HepG2 (cell line): ENCODE measurements at regions not wholly inside any gene's neighbourhood (a gene's known extent, or its start where the extent isn't known, plus 50 kb on each side); places are given as distances from the start of the nearest gene placed in this dataset.

Experiments
- ATAC-seq: fragments of 200-7000 bp; cut with Tn5 transposase; 3 replicates; pipeline ENCODE4 v1.9.1; 2020; ENCODE audit warnings: mild to moderate bottlenecking, moderate library complexity
- BruUV-seq: library from RNA; stranded (reverse); fragments of 400-500 nt; replicated peaks from 2 replicates; lab custom pipeline; 2021; lab: Mats Ljungman, UMichigan
- CTCF ChIA-PET: fragments of 300-600 bp; formaldehyde crosslinking; extraction: SDS; loops from one replicate; lab custom pipeline; 2021; ENCODE audit warnings: low total read pairs, inconsistent platforms, low intra/inter-chr PET ratio; lab: Yijun Ruan, JAX
- POLR2A ChIA-PET: fragments of 350-600 bp; sonication (Branson Sonifier 250); formaldehyde crosslinking; loops from one replicate; lab custom pipeline; 2020; ENCODE audit warnings: antibody characterized with exemption, inconsistent platforms; lab: Yijun Ruan, JAX
- DNase-seq: peaks from one replicate; pipeline ENCODE4 v3.0.0-alpha.2; 2015; ENCODE audit warnings: low spot score
- FAIRE-seq: peaks from 3 replicates; lab custom pipeline; 2011; peaks lifted over from hg19 to GRCh38; lab: Jason Lieb, UNC
- H2AFZ ChIP-seq: one replicate; pipeline ENCODE4 v1.6.1; 2011; ENCODE audit warnings: low read length, inconsistent platforms
- H3K27ac ChIP-seq: fragments of 300-600 bp; 3 replicates; pipeline ENCODE4 v1.8.0; 2011; ENCODE audit warnings: mixed run types, mild to moderate bottlenecking, mixed read lengths, low read length, inconsistent platforms; ENCODE audit not compliant: insufficient read depth; ENCODE audit errors: extremely low read length
- H3K27me3 ChIP-seq, 2 experiments: fragments of 200-600 bp in 1 of 2; 2 replicates in 1 of 2; 3 replicates in 1 of 2; pipeline versions ENCODE4 v1.6.0 to v1.8.0; 2011; ENCODE audit warnings: low read length in 2 of 2, mild to moderate bottlenecking in 2 of 2, moderate library complexity in 2 of 2, inconsistent platforms in 1 of 2; ENCODE audit not compliant: insufficient read depth in 2 of 2, control insufficient read depth in 1 of 2
- H3K36me3 ChIP-seq, 2 experiments: fragments of 200-600 bp in 1 of 2; replicated peaks in 1 of 2; 2 replicates in 1 of 2; 3 replicates in 1 of 2; pipeline versions ENCODE4 v1.5.1 to v1.8.0; 2011; ENCODE audit warnings: low read length in 2 of 2, inconsistent platforms in 1 of 2; ENCODE audit not compliant: insufficient read depth in 2 of 2, control insufficient read depth in 1 of 2
- H3K4me1 ChIP-seq: 2 replicates; pipeline ENCODE4 v1.5.1; 2012; ENCODE audit warnings: low read length, inconsistent platforms; ENCODE audit not compliant: insufficient read depth
- H3K4me2 ChIP-seq: 2 replicates; pipeline ENCODE4 v1.6.0; 2011; ENCODE audit warnings: low read depth, low read length, inconsistent platforms
- H3K4me3 ChIP-seq, 3 experiments: fragments of 200-600 bp in 1 of 3; sonication (generic), shearing (Covaris generic) in 1 of 3; replicated peaks in 1 of 3; 2 replicates each; pipeline ENCODE4 v1.5.1; 2011 to 2016; ENCODE audit warnings: low read length in 3 of 3, inconsistent platforms in 2 of 3, low read depth in 2 of 3, mild to moderate bottlenecking in 2 of 3, control low read depth in 1 of 3, mixed read lengths in 1 of 3; ENCODE audit not compliant: insufficient read depth in 1 of 3
- H3K79me2 ChIP-seq: one replicate; pipeline ENCODE4 v1.6.1; 2011; ENCODE audit warnings: low read length, inconsistent platforms; ENCODE audit not compliant: insufficient read depth
- H3K9ac ChIP-seq: 2 replicates; pipeline ENCODE4 v1.6.0; 2011; ENCODE audit warnings: mild to moderate bottlenecking, low read depth, low read length, inconsistent platforms; ENCODE audit not compliant: insufficient read depth
- H3K9me3 ChIP-seq: 2 replicates; pipeline ENCODE4 v1.5.1; 2012; ENCODE audit warnings: mild to moderate bottlenecking, low read length
- H4K20me1 ChIP-seq: 2 replicates; pipeline ENCODE4 v1.6.0; 2011; ENCODE audit warnings: inconsistent platforms, mild to moderate bottlenecking, low read length, moderate library complexity; ENCODE audit not compliant: insufficient read depth
- FOXA1 ChIP-seq, 2 experiments: fragments of 450-650 bp in 1 of 2; sonication (generic) in 1 of 2; formaldehyde crosslinking in 1 of 2; IDR thresholded peaks; 2 replicates each; pipeline versions ENCODE4 v1.4.0 to v1.6.1; 2016 to 2020; ENCODE audit warnings: missing genetic modification reagents in 1 of 2
- GATAD1 ChIP-seq: IDR thresholded peaks from 2 replicates; pipeline ENCODE4 v1.6.1; 2016; ENCODE audit warnings: missing genetic modification reagents, missing compliant biosample characterization
- HMGXB3 ChIP-seq: sonication (generic); formaldehyde crosslinking; IDR thresholded peaks from 2 replicates; pipeline ENCODE4 v1.4.0; 2020; ENCODE audit warnings: missing genetic modification reagents, borderline replicate concordance
- KLF15 ChIP-seq: sonication (generic); formaldehyde crosslinking; IDR thresholded peaks from 2 replicates; pipeline ENCODE4 v1.8.1; 2023; ENCODE audit warnings: borderline replicate concordance, mild to moderate bottlenecking, inconsistent platforms, missing genetic modification reagents, mixed read lengths
- MBD4 ChIP-seq: IDR thresholded peaks from 2 replicates; pipeline ENCODE4 v1.6.1; 2012; ENCODE audit warnings: low read length, inconsistent platforms, borderline replicate concordance
- MBNL3 ChIP-seq: fragments of 250-450 bp; sonication (Bioruptor Pico); conservative IDR thresholded peaks from 2 replicates; pipeline ENCODE4 v1.8.0; 2022; ENCODE audit warnings: mild to moderate bottlenecking, inconsistent platforms
- NFKBIZ ChIP-seq: IDR thresholded peaks from 2 replicates; pipeline ENCODE4 v1.6.1; 2018; ENCODE audit warnings: missing genetic modification reagents, missing compliant biosample characterization
- NFYC ChIP-seq: IDR thresholded peaks from 2 replicates; pipeline ENCODE4 v1.6.1; 2016; ENCODE audit warnings: missing genetic modification reagents, missing compliant biosample characterization
- RXRA ChIP-seq: sonication (generic); formaldehyde crosslinking; IDR thresholded peaks from 2 replicates; pipeline ENCODE4 v1.5.1; 2020; ENCODE audit warnings: missing genetic modification reagents
- SOX13 ChIP-seq, 3 experiments: fragments of 450-650 bp in 1 of 3; sonication (generic) in 1 of 3; formaldehyde crosslinking in 1 of 3; IDR thresholded peaks in 2 of 3; conservative IDR thresholded peaks in 1 of 3; 2 replicates each; pipeline versions ENCODE4 v1.5.0 to v1.6.1; 2016 to 2020; ENCODE audit warnings: antibody characterized with exemption in 1 of 3, mild to moderate bottlenecking in 1 of 3, missing compliant biosample characterization in 1 of 3, missing genetic modification reagents in 1 of 3, moderate library complexity in 1 of 3
- TFDP2 ChIP-seq: sonication (generic); formaldehyde crosslinking; IDR thresholded peaks from 2 replicates; pipeline ENCODE4 v1.4.0; 2020; ENCODE audit warnings: missing genetic modification reagents
- XRCC5 ChIP-seq: fragments of 200-400 bp; formaldehyde crosslinking; optimal IDR thresholded peaks from 2 replicates; pipeline ENCODE3; 2017; ENCODE audit warnings: mild to moderate bottlenecking, low read length
- ZKSCAN1 ChIP-seq: fragments of 150-350 bp; IDR thresholded peaks from 2 replicates; pipeline ENCODE4 v1.6.1; 2014; ENCODE audit warnings: low read length
- ZNF329 ChIP-seq: sonication (generic); formaldehyde crosslinking; IDR thresholded peaks from 2 replicates; pipeline ENCODE4 v1.9.0; 2021; ENCODE audit warnings: low read depth, mild to moderate bottlenecking, missing genetic modification reagents
- ZNF547 ChIP-seq: sonication (generic); formaldehyde crosslinking; IDR thresholded peaks from 2 replicates; pipeline ENCODE4 v1.5.1; 2020; ENCODE audit warnings: mild to moderate bottlenecking, missing genetic modification reagents
- ZNF598 ChIP-seq: sonication (generic); formaldehyde crosslinking; IDR thresholded peaks from 2 replicates; pipeline ENCODE4 v1.5.1; 2020; ENCODE audit warnings: mild to moderate bottlenecking, missing genetic modification reagents, borderline replicate concordance
- ZXDC ChIP-seq: sonication (generic); formaldehyde crosslinking; IDR thresholded peaks from 2 replicates; pipeline ENCODE4 v1.5.0; 2020; ENCODE audit warnings: mild to moderate bottlenecking, missing genetic modification reagents
- WGBS: methylation state at CpG from one replicate; pipeline ENCODE4 v1.1.6; 2017; ENCODE audit warnings: low lambda C conversion rate; 5-methylcytosine and 5-hydroxymethylcytosine counted together
- in situ Hi-C: cut with HindIII; loops from 2 replicates; pipeline ENCODE4 v1.10.0; 2017; ENCODE audit warnings: low pct_unique_long_range_greater_than_20kb; ENCODE audit not compliant: extremely low pct_ligation_motif_present
- intact Hi-C: fragments of 100-400 bp; cut with micrococcal nuclease; formaldehyde crosslinking; loops from one replicate; pipeline ENCODE4 v1.10.0; 2022; ENCODE audit not compliant: unreplicated experiment

GRCh38 chrX:128818690-128819089 is 704.6 kb downstream of the SMARCA1 start:
- DNase-seq, result peak; percentile 35
- Histone ChIP-seq H3K36me3 (no peaks in the 10 kb centered on the region), H3K27me3 (no peaks in the 10 kb centered on the region), H3K4me2 (no peak overlapping the region), H3K9me3 (no peaks in the 10 kb centered on the region), H3K9ac (no peak overlapping the region), H4K20me1 (no peaks in the 10 kb centered on the region), H3K4me1 (no peaks in the 10 kb centered on the region; the same call in 1 of the 2 replicates), H2AFZ (no peak overlapping the region), H3K4me3 (no peak overlapping the region), H3K79me2 (no peaks in the 10 kb centered on the region), H3K27ac (no peak overlapping the region)
- no peak for FAIRE-seq
- ATAC-seq, result peak; percentile 62; the same call in 2 of the 3 replicates
- intact Hi-C loops (loop anchor here (5.0 to 10.0 kb wide), 3 partner anchors 156 to 544 kb away; no protein-coding TSS in a partner anchor), in situ Hi-C loops (loop anchor here (25.0 kb wide), 1 partner anchor 294 kb away; no protein-coding TSS in a partner anchor)
- no TSS peak for BruUV-seq
- WGBS, result 36% methylated on average over 5 of the region's 5 CpGs
- POLR2A ChIA-PET, result no interaction called here
- CTCF ChIA-PET, result no interaction called here
- TF ChIP-seq ZNF547 (CRISPR knock-in tag) (no peak), FOXA1 (IDR thresholded peaks at IDR 0.05) (no peak), FOXA1 (CRISPR knock-in tag; IDR thresholded peaks at IDR 0.05) (peak; percentile 26; the same call in 1 of the 2 replicates), RXRA (CRISPR knock-in tag) (no peak), GATAD1 (CRISPR knock-in tag) (no peak), XRCC5 (no peak), KLF15 (CRISPR knock-in tag) (no peak), ZXDC (CRISPR knock-in tag) (no peak), ZNF329 (CRISPR knock-in tag) (no peak), TFDP2 (CRISPR knock-in tag) (no peak), MBNL3 (CRISPR knock-in tag) (no peak), NFYC (CRISPR knock-in tag) (no peak), MBD4 (no peak), ZKSCAN1 (no peak), HMGXB3 (CRISPR knock-in tag) (no peak), ZNF598 (no peak), NFKBIZ (no peak), SOX13 (IDR thresholded peaks at IDR 0.05) (no peak), SOX13 (CRISPR knock-in tag; conservative IDR thresholded peaks at IDR 0.05 in 1 of 2, IDR thresholded peaks at IDR 0.05 in 1 of 2) (peak in 1 of 2 experiments; percentile 24; a peak in 1 of 4 replicates)
